Activated CD8-positive, alpha-beta T cell treated with anti-CD3 and anti-CD28 coated beads for 36 hours (primary cell): ENCODE measurements at regions not wholly inside any gene's neighbourhood (a gene's known extent, or its start where the extent isn't known, plus 50 kb on each side); places are given as distances from the start of the nearest gene placed in this dataset.
"Not testable (repeated sequence)": the region's sequence is repeated elsewhere in the genome, so short reads cannot be mapped to it uniquely, and the experiment has no call there.

Source experiments
- ATAC-seq: fragments of 200-7000 bp; cut with Tn5 transposase; one replicate; pipeline ENCODE4 v1.10.0; 2021; ENCODE audit warnings: mild to moderate bottlenecking, moderate library complexity
- CTCF ChIA-PET: fragments of 350-600 bp; sonication (Branson Sonifier 250); formaldehyde crosslinking; loops from one replicate; lab custom pipeline; 2021; ENCODE audit warnings: antibody characterized with exemption; lab: Charles Lee
- POLR2A ChIA-PET: fragments of 350-600 bp; sonication (Branson Sonifier 250); formaldehyde crosslinking; loops from one replicate; lab custom pipeline; 2021; ENCODE audit warnings: antibody characterized with exemption; lab: Charles Lee
- DNase-seq: peaks from one replicate; pipeline ENCODE4 v3.0.0-alpha.2; 2020
- H3K27ac Mint-ChIP-seq: one replicate; pipeline ENCODE4 v1.8.0; 2021; ENCODE audit warnings: mild to moderate bottlenecking, mixed read lengths
- H3K27me3 Mint-ChIP-seq: one replicate; pipeline ENCODE4 v1.8.0; 2021; ENCODE audit warnings: mixed read lengths
- H3K36me3 Mint-ChIP-seq: one replicate; pipeline ENCODE4 v1.8.0; 2021; ENCODE audit warnings: low read depth, mixed read lengths
- H3K4me1 Mint-ChIP-seq: one replicate; pipeline ENCODE4 v1.8.0; 2021; ENCODE audit warnings: low read depth, mixed read lengths
- H3K4me3 Mint-ChIP-seq: one replicate; pipeline ENCODE4 v1.8.0; 2021; ENCODE audit warnings: mild to moderate bottlenecking, moderate library complexity, mixed read lengths
- H3K9me3 Mint-ChIP-seq: one replicate; pipeline ENCODE4 v1.8.0; 2021; ENCODE audit warnings: mixed read lengths
- intact Hi-C: fragments of 100-400 bp; cut with micrococcal nuclease; formaldehyde crosslinking; loops from one replicate; pipeline ENCODE4 v1.10.0; 2022
- TF ChIP-seq, protein P1 (sequence below): fragments of 200-600 bp; IDR thresholded peaks from one replicate; pipeline ENCODE4 v1.8.0; 2022; ENCODE audit warnings: antibody characterized with exemption, mild to moderate bottlenecking

DNA sequence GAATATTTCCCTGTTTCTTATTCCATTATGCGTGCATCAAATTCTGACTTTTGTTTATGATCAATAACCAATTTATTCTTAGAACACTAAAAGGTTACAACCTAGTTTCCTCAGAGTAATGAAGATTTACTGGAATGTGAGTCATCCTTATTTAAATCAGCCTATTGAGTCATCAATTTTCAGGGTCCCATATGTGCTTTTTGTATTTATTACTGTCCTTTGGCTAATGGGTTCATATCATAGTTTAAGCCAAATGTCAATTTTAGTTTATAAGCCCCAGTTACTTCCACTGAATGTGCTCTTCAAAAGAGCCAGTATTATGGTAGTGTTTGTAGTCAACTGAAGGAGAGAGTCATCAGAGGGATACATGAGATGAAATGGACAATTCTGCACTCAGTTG, 359.2 kb downstream of the PRR16 start:
- DNase-seq (no peak), ATAC-seq (no peak)
- intact Hi-C loops, result no loop called here
- Mint-ChIP-seq H3K36me3 (no peaks in the 10 kb centered on the region), H3K4me1 (no peaks in the 10 kb centered on the region), H3K27ac (no peak overlapping the region), H3K9me3 (peaks cover 2% of the 10 kb centered on the region), H3K4me3 (no peak overlapping the region), H3K27me3 (no peaks in the 10 kb centered on the region)
- CTCF ChIA-PET, result no interaction called here
- POLR2A ChIA-PET, result no interaction called here
- TF ChIP-seq, protein P1, sequence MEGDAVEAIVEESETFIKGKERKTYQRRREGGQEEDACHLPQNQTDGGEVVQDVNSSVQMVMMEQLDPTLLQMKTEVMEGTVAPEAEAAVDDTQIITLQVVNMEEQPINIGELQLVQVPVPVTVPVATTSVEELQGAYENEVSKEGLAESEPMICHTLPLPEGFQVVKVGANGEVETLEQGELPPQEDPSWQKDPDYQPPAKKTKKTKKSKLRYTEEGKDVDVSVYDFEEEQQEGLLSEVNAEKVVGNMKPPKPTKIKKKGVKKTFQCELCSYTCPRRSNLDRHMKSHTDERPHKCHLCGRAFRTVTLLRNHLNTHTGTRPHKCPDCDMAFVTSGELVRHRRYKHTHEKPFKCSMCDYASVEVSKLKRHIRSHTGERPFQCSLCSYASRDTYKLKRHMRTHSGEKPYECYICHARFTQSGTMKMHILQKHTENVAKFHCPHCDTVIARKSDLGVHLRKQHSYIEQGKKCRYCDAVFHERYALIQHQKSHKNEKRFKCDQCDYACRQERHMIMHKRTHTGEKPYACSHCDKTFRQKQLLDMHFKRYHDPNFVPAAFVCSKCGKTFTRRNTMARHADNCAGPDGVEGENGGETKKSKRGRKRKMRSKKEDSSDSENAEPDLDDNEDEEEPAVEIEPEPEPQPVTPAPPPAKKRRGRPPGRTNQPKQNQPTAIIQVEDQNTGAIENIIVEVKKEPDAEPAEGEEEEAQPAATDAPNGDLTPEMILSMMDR, result no peak

DNA sequence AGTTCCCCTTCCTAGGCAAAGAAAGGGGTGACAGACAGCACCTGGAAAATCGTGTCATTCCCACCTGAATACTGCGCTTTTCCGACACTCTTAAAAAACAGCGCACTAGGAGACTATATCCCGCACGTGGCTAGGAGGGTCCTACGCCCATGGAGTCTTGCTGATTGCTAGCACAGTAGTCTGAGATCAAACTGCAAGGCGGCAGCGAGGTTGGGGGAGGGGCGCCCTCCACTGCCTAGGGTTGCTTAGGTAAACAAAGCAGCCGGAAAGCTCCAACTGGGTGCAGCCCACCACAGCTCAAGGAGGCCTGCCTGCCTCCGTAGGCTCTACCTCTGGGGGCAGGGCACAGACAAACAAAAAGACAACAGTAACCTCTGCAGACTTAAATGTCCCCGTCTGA, 367.5 kb downstream of the PRR16 start:
- CTCF ChIA-PET, H3K4me3 Mint-ChIP-seq, H3K36me3 Mint-ChIP-seq, intact Hi-C loops, POLR2A ChIA-PET, H3K4me1 Mint-ChIP-seq, H3K27ac Mint-ChIP-seq, H3K9me3 Mint-ChIP-seq, ATAC-seq, DNase-seq, H3K27me3 Mint-ChIP-seq: not testable (repeated sequence)

DNA sequence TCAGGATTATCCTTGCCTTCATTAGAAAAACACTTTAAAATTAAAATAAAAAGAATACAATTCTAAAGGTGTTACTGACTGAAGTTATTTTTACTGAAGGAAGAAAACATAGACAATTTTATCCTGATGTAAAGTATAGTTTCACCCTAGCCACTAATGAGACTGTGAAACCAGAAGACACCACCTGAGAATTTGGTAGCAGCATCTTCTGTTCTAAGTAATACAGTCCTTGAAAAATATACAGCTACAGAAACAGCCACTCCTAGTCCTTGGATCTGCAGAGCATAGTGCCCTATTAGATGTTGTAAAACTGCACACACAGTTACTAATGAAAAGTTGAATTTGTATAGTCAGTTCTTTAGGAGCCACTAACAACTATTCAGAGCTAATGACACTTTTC, 377.7 kb downstream of the PRR16 start:
- H3K4me3 Mint-ChIP-seq, result no peak overlapping the region
- no peaks in the 10 kb centered on the region for H3K36me3 Mint-ChIP-seq
- ChIA-PET POLR2A (no interaction called here), CTCF (no interaction called here)
- no peak overlapping the region for H3K27ac Mint-ChIP-seq
- H3K4me1 Mint-ChIP-seq, result no peaks in the 10 kb centered on the region
- TF ChIP-seq, protein P1, result no peak
- DNase-seq, result no peak
- intact Hi-C loops, result no loop called here
- H3K27me3 Mint-ChIP-seq, result no peaks in the 10 kb centered on the region
- ATAC-seq, result no peak
- H3K9me3 Mint-ChIP-seq, result peaks cover 2% of the 10 kb centered on the region

DNA sequence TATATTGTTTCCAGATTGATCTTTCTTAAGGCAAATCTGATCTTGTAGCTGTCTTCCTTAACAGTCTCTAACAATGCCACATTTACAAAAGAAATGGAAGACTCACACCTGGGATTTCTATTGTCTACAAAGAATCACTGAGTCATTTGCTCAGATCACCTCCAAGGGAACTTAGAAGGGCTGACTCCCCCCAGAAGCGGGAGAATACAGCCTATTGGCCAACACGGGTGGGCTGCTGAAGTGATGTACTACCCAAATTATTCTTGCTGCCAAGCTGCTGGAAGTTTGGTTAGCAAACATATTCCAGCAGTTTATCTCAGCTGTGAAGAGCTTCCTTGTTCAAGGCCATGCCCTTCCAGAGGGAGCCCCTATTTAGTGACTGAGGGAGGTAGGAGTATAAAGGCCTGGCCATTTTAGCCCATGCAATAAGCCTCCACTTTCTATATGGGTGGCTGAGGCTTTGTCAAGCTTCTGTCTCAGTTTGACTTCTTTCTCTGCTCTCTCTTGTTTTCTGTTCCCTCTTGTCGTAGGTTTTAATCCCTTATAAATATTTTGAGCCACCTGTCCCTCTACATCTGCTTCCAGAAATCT, 379.4 kb downstream of the PRR16 start:
- H3K27me3 Mint-ChIP-seq, result no peaks in the 10 kb centered on the region
- no peak overlapping the region for H3K27ac Mint-ChIP-seq
- intact Hi-C loops, result no loop called here
- no peaks in the 10 kb centered on the region for H3K4me1 Mint-ChIP-seq
- DNase-seq, result no peak
- TF ChIP-seq, protein P1, result no peak
- H3K4me3 Mint-ChIP-seq, result no peak overlapping the region
- no peaks in the 10 kb centered on the region for H3K36me3 Mint-ChIP-seq
- ChIA-PET CTCF (no interaction called here), POLR2A (no interaction called here)
- H3K9me3 Mint-ChIP-seq, result peaks cover 8% of the 10 kb centered on the region
- ATAC-seq, result no peak

DNA sequence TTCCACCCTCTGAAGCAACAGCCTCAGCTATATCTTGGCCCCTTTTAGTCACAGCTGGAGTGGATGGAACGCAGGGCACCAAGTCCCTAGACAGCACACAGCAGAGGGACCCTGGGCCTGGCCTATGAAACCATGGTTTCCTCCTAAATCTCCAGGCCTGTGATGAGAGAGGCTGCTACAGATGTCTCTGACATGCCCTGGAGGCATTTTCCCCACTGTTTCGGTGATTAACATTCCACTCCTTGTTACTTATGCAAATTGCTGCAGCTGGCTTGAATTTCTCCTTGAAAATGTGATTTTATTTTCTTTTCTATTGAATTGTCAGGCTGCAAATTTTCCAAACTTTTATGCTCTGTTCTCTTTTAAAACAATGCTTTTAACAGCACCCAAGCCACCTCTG, 384.8 kb downstream of the PRR16 start:
- intact Hi-C loops, result no loop called here

More for the DNA sequence above, 384.8 kb downstream of the PRR16 start:
- CTCF ChIA-PET, result no interaction called here
- H3K4me3 Mint-ChIP-seq, result no peak overlapping the region
- no peak for ATAC-seq
- no peak overlapping the region for H3K27ac Mint-ChIP-seq
- H3K4me1 Mint-ChIP-seq, result no peaks in the 10 kb centered on the region
- H3K36me3 Mint-ChIP-seq, result no peaks in the 10 kb centered on the region
- peaks cover 8% of the 10 kb centered on the region for H3K9me3 Mint-ChIP-seq
- DNase-seq, result no peak
- H3K27me3 Mint-ChIP-seq, result no peaks in the 10 kb centered on the region
- TF ChIP-seq, protein P1, result no peak
- POLR2A ChIA-PET, result no interaction called here
